HG02885 (cell line): ENCODE measurements at regions not wholly inside any gene's neighbourhood (a gene's known extent, or its start where the extent isn't known, plus 50 kb on each side); places are given as distances from the start of the nearest gene placed in this dataset.

Experiments used
- ATAC-seq: cut with Tn5 transposase; IDR thresholded peaks from one replicate; pipeline ENCODE4 v1.9.1; 2021; ENCODE audit warnings: mild to moderate bottlenecking; ENCODE audit not compliant: unreplicated experiment, poor library complexity

DNA sequence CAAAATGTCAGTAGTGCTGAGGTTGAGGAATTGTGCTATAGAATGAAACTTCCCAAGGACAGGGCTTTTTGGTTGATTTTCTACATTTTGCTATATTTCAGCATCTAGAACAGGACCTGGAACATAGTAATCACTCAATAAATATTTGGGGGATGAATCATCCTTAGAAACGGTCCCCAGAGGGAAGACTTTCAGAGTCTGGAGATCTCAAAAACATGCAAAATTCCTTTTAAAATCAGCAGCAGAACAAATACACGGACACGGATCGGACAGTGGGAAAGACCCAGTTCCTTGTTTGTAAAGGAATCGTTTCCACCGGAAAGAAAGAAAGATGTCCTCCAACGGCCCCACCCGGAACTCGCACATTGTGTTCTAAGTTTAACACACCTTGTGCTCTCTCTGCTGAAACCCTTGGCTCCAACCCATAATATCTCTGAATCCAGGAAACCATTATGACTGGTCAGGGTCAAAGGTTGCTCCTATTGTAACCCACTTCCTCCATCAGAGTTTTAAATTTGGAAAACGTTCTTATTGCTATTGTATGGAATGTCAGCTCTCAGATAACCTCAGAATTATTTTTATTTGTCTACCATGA, 617.2 kb downstream of the MED13L start:
- ATAC-seq = no peak

DNA sequence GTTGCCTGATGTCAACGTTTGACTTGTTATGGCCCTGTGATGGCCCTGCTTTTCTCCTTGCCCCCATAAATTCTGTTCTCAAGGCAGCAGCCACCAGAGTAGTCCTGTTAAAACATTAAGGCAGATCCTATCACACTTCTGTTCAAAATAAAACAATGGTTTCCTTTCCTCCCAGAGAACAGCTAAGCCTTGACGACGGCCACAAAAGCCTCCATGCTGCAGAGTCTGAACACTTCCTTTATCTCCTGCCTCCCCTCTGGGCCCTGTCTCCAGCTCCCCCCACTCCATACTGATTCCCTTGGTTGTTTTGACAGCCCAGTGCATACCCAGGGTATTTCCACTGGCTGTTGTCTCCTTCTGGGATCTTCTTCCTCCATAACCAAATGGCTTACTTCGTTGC, 618.1 kb downstream of the MED13L start:
- no peak for ATAC-seq

DNA sequence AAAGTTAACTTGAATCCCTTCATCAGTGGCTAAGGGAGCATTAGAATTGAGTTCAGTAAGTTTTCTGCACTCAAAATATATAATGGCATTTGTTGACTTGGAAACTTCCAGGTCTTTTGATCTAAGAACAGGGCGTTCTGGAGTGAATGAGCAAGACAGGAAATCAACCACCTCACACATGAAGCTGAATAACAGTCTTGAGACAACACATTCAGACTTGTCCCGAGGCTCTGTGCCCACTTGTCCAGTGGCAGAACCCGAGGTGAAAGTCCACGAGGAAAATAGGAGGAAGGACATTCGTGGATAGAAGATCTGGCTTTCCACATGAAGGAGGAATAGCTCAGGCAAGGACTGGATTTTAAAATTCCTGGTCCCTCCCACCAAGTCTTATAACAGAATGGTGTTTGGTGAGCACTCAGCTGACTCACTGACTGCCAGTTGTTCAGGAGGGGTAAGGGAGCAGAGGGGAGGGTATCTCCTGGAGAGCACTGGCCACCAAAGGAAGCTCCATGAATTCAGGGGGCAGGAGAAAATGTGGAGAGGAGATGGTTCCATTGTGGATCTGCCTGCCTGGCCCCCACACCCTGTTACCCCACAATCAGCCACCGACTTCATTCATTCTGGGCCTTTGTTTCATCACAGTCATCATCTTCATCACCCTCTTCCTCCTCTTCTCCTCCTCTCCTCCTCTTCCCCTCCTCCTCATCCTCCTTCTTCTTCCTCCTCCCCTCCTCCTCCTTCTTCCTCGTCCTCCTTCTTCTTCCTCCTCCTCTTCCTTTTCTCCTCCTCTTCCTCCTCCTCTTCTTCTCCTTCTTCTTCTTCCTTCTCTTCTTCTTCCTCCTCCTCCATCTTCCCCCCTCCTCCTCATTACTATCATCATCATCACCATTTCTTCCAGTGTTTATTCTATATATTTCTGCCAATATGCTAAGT, 620.1 kb downstream of the MED13L start:
- no peak for ATAC-seq

DNA sequence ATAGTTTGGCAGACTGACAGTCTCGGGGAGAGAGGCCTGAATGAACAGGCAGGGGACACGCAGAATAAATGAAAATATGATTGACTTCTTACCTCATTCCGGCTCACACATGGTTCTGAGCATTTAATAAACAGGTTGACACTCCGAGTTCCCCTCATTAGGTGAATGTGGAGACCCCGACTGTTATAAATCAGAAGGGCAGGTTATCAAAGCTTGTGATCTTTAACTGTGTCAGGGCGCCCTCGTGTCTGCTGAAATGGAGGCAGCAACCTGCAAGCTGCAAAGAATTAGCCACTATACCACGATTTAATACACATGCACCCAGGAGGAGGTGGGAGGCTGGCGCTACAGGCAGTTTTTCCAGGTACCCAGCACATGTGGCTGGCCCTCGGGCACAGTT, 627.5 kb downstream of the MED13L start:
- no peak for ATAC-seq

DNA sequence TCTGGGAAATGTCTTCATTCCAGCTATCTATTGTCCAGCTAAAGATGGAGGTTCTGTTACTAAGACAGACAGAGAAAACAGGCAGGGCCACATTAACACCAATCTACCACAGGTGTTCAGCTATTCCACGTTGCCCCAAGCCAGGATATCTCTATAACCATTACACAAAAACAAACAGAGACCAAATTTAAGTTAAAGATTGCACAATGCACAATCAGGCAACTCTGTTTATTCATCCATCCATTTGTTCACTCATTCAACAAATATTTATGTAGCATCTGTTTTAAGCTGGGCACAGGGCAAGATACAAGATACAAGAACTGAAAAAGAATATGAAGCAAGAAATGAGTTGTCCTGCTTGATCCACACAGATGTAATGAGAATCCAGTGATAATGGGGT, 629.0 kb downstream of the MED13L start:
- no peak for ATAC-seq

DNA sequence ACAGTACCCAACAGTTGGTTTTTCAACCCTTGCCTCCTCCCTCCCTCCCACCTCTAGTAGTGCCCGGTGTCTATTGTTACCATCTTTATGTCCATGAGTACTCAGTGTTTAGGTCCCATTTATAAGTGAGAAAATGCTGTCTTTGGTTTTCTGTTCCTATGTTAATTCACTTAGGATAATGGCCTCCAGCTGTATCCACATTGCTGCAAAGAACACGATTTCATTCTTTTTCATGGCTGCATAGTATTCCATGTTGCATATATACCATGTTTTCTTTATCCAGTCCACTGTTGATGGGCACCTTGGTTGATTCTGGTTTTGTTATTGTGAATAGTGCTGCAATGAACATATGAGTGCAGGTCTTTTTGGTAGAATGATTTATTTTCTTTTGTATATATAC, 631.3 kb downstream of the MED13L start:
- ATAC-seq = no peak

DNA sequence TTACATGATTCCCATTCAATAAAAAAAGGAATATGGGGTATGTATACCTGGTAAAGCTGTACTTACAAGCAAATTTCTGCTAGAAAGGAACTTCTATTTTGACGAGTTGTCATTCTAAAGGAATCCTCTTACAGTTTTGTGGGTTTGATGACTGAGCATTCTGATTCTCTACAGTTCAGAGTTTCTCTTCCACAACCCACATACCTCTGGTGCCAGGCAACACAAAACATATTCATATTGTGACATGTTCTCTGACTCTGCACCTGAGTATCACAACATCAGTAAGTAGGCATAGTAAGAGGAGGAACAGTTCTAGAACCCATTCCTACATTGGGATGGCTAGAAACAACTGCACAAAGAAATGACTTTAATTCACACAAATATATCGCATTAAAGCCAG, 636.6 kb downstream of the MED13L start:
- no peak for ATAC-seq

DNA sequence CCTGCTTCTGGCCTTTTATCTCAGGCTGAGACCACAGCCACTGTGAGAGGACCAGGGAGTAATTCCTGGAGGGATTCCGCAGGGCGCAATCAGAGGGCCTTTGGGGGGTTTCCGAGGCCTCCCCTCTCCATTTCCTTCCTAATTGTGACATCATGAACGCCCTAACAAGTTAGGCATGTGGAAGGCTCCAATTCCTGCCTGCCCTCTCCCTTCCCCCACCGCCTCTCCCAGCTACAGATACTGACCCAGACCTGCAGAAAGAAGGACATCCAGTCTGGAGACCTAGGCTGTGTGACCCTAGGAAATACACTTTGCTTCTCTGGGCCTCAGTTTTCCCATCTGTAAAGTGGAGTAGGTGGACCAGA, 637.9 kb downstream of the MED13L start:
- ATAC-seq = no peak

DNA sequence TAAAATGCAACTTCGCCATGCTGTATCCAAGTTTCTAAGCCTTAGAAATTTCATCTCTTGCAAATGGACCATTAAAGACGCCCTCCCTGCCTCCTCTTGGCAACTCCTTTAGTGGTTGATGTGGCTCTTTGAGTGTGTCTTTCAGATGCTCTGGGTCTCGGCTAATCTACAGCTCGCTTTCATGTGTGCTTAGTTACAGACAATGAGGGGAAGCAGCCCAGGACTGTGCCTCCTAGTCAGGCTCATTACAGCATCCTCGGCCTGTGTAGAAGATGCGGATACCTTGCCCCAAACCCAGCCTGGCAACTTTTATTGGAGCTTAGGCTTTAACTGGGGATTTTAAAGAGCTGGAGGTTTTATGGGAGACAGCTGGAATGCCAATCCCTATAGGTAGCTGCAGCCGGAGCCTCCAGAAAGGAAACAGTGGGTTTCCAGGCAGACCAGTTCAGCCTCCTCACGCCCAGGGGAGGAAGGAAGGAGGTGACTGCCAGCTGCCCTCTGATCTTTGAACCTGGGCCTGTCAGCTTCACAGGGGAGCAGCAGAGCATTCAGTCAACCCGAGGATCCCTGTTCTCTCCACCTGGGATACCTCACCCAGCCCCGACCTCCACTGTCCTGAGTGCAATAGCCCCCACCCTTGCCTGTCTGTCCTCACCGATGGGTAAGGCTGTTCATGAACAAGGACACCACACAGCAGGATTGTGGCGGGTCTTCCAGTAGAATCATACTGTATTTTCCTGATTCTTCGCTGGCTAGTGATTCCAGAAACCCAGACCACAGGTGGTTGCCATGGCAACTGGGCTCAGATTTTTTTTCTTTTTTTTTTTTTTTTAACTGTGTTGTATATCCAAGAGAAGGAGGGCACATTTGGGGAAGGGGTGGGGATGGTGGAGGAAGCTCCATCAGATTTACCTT, 638.5 kb downstream of the MED13L start:
- ATAC-seq = no peak

DNA sequence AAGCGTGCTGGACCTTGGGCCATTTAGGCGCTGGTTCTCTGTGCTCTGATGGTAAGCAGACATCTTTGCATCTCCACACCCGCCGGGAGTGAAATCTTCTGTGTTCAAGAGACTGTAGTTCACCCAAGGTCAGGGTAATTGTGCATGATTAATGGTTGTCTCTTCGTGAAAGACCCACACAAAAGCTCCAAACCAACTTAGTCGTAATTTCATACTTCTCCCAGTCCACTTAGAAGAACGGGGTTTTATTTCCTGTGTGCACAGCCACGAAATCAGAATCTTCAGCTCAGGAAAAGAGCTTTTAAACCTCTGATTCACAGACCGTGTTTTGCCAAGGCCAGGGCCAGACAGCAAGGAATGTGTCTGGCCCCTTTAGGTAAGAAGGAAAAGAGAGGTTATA, 640.9 kb downstream of the MED13L start:
- no peak for ATAC-seq

DNA sequence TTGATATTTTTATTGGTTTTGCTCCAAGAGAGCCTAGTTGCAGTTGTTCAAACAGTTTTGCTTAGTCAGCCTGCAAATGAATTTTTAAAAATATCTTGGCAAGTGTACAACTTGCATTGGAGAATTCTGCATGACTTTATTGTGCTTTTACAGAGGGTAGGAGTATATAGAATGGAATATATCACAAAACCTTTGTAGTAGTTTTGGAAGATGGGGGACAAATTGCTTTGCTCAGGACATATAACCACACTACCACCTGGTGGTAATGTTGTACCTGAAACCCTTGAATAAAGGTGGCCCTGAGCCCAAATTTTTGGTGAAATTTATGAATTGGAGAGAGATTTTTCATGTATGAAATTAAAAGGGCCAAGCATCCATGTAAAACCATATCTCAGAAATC, 645.2 kb downstream of the MED13L start:
- ATAC-seq = no peak

DNA sequence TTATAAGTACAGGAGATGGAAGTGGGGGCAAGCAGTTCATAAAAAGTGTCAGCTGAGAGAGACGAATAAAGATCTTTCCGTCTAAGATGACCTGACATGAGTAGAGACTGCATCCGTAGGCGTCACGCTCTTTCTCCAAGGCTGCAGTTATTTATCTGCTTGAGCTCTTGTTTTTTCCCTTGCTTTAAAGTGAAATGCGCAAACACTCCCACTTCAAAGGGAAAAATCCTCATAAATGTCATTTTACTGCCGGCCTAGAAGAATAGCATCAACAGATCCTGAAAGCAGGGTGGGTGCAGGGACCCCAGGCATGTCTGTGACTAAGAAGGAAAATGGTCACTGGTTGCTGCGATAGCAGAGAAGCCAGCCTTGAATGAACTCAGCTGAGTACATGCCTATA, 647.4 kb downstream of the MED13L start:
- ATAC-seq = no peak

DNA sequence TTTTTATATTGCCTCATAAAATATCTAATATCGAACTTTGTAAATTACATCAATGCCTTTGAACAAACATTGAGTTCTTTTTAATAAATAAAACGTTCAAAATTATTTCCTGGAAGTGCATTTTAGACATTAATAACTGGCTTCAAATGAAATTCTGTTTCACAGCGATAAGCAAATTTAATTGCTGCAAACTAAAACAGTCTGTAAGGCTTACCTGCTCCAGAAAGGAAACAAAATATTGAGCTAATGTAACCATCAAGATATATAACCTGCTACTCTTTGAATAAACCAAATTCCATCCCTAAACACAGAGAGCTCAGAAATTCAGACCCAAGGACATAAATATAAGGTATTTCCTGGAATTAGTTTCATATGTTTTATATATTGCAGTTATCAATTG, 651.3 kb downstream of the MED13L start:
- no peak for ATAC-seq

DNA sequence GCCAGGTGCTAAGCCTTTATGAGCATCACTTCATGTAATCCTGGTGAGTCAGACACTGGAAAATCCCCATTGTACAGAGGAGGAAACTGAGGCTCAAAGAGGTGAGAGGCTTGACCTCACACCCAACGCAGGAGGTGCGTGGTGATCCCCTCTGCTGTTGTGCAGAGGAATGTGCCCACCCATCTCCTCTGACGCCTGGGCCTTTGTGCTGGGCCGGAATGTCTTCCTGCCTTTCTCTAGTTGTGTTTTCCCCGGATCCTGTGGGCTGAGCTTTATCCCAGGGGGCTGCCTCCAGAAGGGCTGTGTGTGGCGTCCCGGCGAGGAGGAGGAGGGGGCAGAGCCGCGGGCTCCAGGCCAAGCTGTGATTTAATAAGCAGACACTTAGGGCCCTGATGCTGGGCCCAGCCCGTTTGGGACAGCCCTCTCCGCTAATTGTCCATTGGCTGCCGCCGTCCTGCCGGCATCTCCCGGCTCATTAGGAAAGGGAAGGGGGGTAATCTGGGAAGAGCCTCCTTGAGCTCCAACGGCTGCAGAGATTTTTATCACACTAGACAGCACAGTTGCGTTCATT, 653.6 kb downstream of the MED13L start:
- ATAC-seq = no peak

DNA sequence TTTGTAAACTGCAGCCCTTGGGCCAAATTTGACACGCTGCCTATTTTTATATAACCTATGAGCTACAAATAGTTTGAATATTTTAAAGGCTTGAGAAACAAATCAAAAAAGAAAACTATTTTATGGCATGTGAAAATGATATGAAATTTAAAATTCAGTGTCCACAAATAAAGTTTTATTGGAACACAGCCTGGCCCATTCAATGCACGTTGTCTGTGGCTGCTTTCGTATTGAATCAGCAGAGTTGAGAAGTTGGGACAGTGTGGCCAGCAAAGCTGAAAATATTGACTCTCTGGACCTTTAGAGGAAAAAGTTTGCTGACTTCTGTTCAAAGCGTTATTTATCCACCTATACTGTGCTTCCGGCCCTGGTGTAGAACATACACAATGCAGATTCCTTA, 654.2 kb downstream of the MED13L start:
- ATAC-seq = no peak

DNA sequence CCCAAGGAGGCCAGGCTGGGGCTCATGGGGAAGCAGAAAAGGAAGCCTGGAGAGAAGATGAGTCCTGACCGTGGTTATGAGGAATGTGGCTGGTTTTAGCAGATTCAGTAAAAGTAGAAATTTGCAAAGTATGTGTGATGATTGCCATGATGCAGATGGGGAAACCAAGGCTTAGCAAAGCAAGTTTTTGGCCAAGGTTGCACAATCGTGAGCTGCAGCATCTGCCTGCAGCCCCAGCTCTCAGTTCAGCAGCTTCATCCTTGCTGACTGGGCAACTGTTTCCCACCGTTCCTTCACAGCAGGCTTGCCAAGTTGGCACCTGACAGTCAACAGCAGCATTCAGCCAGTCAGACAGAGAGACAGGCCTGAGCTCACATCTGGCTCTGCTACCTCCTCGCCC, 656.7 kb downstream of the MED13L start:
- ATAC-seq = no peak

DNA sequence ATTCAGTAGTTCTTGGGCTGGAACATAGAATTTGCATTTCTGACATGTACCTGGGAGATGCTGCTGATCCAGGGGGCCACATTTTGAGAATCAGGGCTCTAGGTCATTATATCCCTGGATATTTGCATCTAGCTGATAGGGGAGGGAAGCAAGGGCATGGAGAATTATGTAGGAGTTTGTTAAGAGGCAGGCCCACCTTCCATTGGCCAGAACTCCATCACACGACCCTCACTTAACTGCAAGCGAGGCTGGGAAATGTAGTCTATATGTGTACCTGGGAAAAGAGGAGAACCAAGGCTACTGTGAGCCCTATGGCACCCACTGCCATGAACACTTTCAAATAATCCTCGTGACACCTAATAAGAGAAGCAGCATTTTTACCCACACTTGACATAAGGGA, 657.6 kb downstream of the MED13L start:
- ATAC-seq = no peak

DNA sequence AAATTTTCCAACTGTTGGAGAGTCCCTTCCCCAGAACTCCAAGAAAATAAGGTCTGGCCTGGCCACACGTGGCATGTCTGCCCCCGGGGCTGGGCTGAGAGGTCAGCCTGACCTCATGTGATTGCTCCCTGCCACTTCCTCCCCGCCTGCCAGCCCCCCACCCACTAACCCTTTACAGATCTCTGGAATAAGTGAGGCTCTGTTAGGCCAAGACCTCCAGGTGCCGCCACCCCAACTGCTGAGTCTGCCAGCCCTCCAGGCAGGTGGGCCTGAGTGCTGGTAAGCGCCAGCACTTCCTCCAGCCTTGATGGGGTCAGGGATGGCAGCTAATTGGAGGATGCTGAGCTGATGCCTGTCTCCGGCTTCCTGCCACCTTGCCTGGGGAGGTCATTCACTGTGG, 658.4 kb downstream of the MED13L start:
- no peak for ATAC-seq

DNA sequence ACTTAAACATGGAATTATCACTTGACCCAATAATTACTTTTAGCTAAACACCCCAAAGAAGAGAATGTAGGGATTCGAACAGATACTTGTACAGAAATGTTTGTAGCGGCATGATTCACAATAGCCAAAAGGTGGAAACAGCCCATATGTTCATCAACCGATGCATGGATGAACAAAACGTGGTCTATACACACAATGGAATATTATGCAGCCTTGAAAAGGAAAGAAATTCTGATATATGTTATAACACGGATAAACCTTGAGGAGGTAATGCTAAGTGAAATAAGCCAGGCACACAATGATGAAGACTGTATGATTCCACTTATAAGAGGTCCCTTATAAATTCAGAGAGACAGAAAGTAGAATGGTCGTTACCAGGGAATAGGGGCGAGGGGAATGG, 659.4 kb downstream of the MED13L start:
- no peak for ATAC-seq

DNA sequence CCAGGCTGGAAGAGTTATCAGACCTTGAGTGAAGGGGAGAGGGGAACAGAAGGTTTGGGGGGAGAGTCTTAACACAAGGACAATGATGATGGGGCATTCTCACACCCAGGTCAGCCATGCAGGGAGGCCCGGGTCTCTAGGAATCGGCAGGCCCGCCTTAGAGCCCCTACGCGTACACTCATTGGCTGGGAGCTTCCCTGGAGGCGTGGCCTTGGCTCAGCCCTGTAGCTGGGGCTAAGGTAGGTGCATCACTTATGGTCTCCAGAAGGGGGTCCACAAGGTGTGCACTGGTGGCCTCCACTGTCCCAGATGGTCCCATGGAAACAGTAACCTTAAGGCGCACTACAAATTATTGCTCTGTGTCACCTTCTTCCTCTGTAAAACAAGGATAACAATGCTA, 660.1 kb downstream of the MED13L start:
- no peak for ATAC-seq

DNA sequence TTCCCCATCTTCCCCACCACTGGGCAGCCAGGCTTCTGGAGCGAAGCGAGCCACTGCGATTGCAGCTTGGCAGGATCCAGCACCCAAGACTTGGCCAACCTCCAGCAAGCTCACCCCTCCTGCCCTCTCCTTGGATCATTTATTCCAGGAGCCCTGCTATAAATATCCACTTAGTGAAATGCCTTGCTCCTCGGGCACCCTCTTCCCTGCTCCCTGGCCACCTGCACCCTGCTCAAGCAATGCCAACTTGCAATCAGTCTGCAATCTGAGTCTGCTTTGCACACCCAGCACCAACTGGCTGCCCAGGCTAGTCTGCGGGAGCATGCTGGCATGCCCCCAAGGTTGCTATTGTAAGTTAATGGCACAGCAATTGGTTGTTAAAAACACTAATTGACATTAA, 666.0 kb downstream of the MED13L start:
- ATAC-seq = no peak
